Sigmoid colon (tissue), 4 donors: ENCODE measurements at regions not wholly inside any gene's neighbourhood (a gene's known extent, or its start where the extent isn't known, plus 50 kb on each side); places are given as distances from the start of the nearest gene placed in this dataset.

Source experiments
- CTCF ChIP-seq, 4 experiments: fragments of 450-650 bp in 3 of 4; fragments of 200-600 bp in 1 of 4; IDR thresholded peaks; one replicate each; pipeline ENCODE4 v1.5.1; 2016 to 2019; ENCODE audit warnings: antibody characterized with exemption in 4 of 4, mild to moderate bottlenecking in 3 of 4, moderate library complexity in 2 of 4
- POLR2A ChIP-seq, 2 donors: fragments of 450-650 bp; IDR thresholded peaks; one replicate each; pipeline ENCODE4 v1.6.1; 2016; ENCODE audit warnings: antibody characterized with exemption in 2 of 2, mild to moderate bottlenecking in 2 of 2, moderate library complexity in 2 of 2
- POLR2AphosphoS5 ChIP-seq, 4 donors: sonication (generic); formaldehyde crosslinking; IDR thresholded peaks; one replicate each; pipeline ENCODE4 v1.6.1; 2017; ENCODE audit warnings: antibody characterized with exemption in 4 of 4

GRCh38 chr14:92247947-92248346 lies 75.0 kb upstream of the SLC24A4 start:
- TF ChIP-seq CTCF (IDR thresholded peaks at IDR 0.05) (no peak), POLR2A (IDR thresholded peaks at IDR 0.05) (no peak), POLR2AphosphoS5 (IDR thresholded peaks at IDR 0.05) (no peak)
